SJSA1 (cell line): ENCODE measurements at regions not wholly inside any gene's neighbourhood (a gene's known extent, or its start where the extent isn't known, plus 50 kb on each side); places are given as distances from the start of the nearest gene placed in this dataset.
A peak's percentile ranks its signal among the peaks of the same experiment; 100 is the strongest.
"Not testable (repeated sequence)": the region's sequence is repeated elsewhere in the genome, so short reads cannot be mapped to it uniquely, and the experiment has no call there.

Experiments used
- DNase-seq, 2 experiments: peaks; one replicate each; pipeline ENCODE4 v3.0.0-alpha.2; 2015 to 2020; ENCODE audit warnings: low spot score in 2 of 2, low read depth in 1 of 2
- H3K27ac ChIP-seq: fragments of 250-450 bp; sonication (Bioruptor Pico); 2 replicates; pipeline ENCODE4 v1.5.1; 2020; ENCODE audit warnings: mild to moderate bottlenecking, moderate library complexity
- H3K27me3 ChIP-seq: fragments of 250-450 bp; sonication (Bioruptor Pico); replicated peaks from 2 replicates; pipeline ENCODE4 v1.5.1; 2020; ENCODE audit warnings: mild to moderate bottlenecking, moderate library complexity
- H3K36me3 ChIP-seq: fragments of 250-450 bp; sonication (Bioruptor Pico); 2 replicates; pipeline ENCODE4 v1.5.1; 2020; ENCODE audit warnings: mild to moderate bottlenecking
- H3K4me1 ChIP-seq: fragments of 250-450 bp; sonication (Bioruptor Pico); replicated peaks from 2 replicates; pipeline ENCODE4 v1.6.1; 2021; ENCODE audit warnings: mild to moderate bottlenecking
- H3K4me3 ChIP-seq: fragments of 250-450 bp; sonication (Bioruptor Pico); 2 replicates; pipeline ENCODE4 v1.5.1; 2020; ENCODE audit warnings: mild to moderate bottlenecking
- H3K9me3 ChIP-seq: fragments of 250-450 bp; sonication (Bioruptor Pico); replicated peaks from 2 replicates; pipeline ENCODE4 v1.5.1; 2020; ENCODE audit warnings: mild to moderate bottlenecking

DNA sequence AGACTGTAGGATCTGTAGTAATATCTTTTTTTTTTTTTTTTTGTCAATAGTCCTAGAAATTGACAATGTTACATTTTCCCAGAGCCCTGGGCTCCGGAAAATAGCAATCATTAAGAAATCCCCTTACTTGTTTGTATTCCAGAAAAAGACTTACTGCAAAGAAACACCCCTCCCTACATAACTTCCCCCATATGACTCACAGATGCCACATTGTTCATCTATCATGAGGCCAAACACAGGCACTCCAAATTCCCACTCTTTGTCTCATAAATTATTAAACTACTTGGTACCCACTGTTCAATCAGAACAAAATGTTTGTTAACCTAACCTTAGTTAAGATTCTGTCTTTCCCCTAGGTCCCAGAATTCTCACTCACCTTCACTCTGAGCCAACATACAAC, 53.5 kb downstream of the TEX51 start:
- no peak overlapping the region for H3K4me3 ChIP-seq
- H3K27me3 ChIP-seq = peaks cover 3% of the 10 kb centered on the region
- H3K9me3 ChIP-seq = no peaks in the 10 kb centered on the region
- no peaks in the 10 kb centered on the region for H3K36me3 ChIP-seq
- DNase-seq = no peak
- no peaks in the 10 kb centered on the region for H3K4me1 ChIP-seq
- H3K27ac ChIP-seq = no peak overlapping the region

- no peak overlapping the region for H3K27ac ChIP-seq
- H3K4me1 ChIP-seq = no peaks in the 10 kb centered on the region
- no peaks in the 10 kb centered on the region for H3K9me3 ChIP-seq
- H3K27me3 ChIP-seq = peaks cover 3% of the 10 kb centered on the region
- DNase-seq = no peak
- H3K36me3 ChIP-seq = no peaks in the 10 kb centered on the region
- H3K4me3 ChIP-seq = no peak overlapping the region
Measured at GRCh38 chr2:126953483-126953882, 54.8 kb downstream of the TEX51 start.

GRCh38 chr2:126954831-126955230, 56.1 kb downstream of the TEX51 start:
- Histone ChIP-seq H3K4me1 (no peaks in the 10 kb centered on the region), H3K27ac (no peak overlapping the region), H3K27me3 (peaks cover 3% of the 10 kb centered on the region), H3K9me3 (no peaks in the 10 kb centered on the region), H3K4me3 (no peak overlapping the region), H3K36me3 (no peaks in the 10 kb centered on the region)
- DNase-seq = no peak

DNA sequence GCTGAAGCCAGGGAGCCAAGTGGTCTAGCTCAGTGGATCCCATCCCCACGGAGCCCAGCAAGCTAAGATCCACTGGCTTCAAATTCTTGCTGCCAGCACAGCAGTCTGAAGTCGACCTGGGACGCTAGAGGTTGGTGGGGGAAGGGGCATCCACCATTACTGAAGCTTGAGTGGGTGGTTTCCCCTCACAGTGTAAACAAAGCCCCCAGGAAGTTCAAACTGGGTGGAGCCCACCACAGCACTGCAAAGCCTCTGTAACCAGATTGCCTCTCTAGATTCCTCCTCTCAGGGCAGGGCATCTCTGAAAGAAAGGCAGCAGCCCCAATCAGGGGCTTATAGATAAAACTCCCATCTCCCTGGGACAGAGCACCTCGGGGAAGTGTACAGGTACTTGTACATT, 58.1 kb downstream of the TEX51 start:
- H3K27me3 ChIP-seq, H3K4me3 ChIP-seq, DNase-seq, H3K36me3 ChIP-seq, H3K9me3 ChIP-seq, H3K27ac ChIP-seq, H3K4me1 ChIP-seq: not testable (repeated sequence)

- Histone ChIP-seq H3K9me3 (no peaks in the 10 kb centered on the region), H3K27me3 (peaks cover 9% of the 10 kb centered on the region; the same call in 1 of the 2 replicates), H3K27ac (no peak overlapping the region), H3K36me3 (no peaks in the 10 kb centered on the region), H3K4me3 (no peak overlapping the region), H3K4me1 (no peaks in the 10 kb centered on the region)
- DNase-seq = no peak
Measured at GRCh38 chr2:126963390-126963789, 64.7 kb downstream of the TEX51 start.

DNA sequence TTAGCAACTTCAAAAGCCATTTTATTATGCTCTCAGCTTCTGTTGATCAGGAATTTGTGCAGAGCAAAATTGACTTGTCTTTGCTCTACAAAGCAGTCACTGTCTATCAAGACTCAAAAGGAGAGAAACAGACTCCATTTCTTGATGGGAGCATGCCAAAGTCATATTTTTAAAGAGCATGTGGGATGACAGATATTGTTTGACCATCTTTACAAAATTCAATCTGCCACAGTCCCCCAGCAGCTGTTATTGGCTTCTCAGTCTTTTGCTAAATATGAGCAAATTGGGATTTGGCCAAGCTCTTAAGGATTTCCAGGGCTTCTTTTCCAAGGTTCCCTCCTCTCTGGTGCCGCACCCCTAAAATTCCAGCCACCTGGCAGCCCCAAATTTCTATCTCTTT, 67.9 kb downstream of the TEX51 start:
- Histone ChIP-seq H3K27me3 (peaks cover 24% of the 10 kb centered on the region), H3K4me3 (no peak overlapping the region), H3K36me3 (no peaks in the 10 kb centered on the region), H3K27ac (no peak overlapping the region), H3K9me3 (no peaks in the 10 kb centered on the region), H3K4me1 (peaks cover under 1% of the 10 kb centered on the region)
- no peak for DNase-seq

DNA sequence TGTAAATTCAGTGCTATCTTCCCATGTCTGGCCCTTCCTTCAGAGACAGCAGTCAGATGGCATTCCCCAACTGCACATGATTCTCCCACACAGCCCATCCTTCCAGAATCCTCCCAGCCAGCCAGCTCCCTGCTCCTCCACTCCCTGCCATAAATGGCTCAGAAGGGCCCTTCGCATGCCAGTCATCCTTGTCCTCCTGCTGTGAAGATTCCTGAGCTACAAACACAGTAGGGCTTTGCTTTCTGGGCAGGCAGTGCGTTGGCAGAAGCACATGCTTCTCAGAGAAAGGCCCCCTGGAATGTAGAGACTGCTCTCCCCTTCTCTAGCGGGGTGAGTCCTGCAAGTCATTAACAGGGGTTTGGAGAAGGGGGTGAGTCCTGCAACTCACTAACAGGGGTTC, 71.9 kb downstream of the TEX51 start:
- no peak for DNase-seq
- no peak overlapping the region for H3K4me3 ChIP-seq
- no peaks in the 10 kb centered on the region for H3K9me3 ChIP-seq
- no peaks in the 10 kb centered on the region for H3K36me3 ChIP-seq
- peaks cover 7% of the 10 kb centered on the region for H3K4me1 ChIP-seq
- H3K27me3 ChIP-seq = peaks cover 29% of the 10 kb centered on the region
- H3K27ac ChIP-seq = no peak overlapping the region

GRCh38 chr2:126971162-126971480, 72.4 kb downstream of the TEX51 start:
- Histone ChIP-seq H3K36me3 (no peaks in the 10 kb centered on the region), H3K9me3 (no peaks in the 10 kb centered on the region), H3K4me3 (no peak overlapping the region), H3K27ac (no peak overlapping the region), H3K27me3 (peaks cover 29% of the 10 kb centered on the region), H3K4me1 (peaks cover 7% of the 10 kb centered on the region)
- no peak for DNase-seq

DNA sequence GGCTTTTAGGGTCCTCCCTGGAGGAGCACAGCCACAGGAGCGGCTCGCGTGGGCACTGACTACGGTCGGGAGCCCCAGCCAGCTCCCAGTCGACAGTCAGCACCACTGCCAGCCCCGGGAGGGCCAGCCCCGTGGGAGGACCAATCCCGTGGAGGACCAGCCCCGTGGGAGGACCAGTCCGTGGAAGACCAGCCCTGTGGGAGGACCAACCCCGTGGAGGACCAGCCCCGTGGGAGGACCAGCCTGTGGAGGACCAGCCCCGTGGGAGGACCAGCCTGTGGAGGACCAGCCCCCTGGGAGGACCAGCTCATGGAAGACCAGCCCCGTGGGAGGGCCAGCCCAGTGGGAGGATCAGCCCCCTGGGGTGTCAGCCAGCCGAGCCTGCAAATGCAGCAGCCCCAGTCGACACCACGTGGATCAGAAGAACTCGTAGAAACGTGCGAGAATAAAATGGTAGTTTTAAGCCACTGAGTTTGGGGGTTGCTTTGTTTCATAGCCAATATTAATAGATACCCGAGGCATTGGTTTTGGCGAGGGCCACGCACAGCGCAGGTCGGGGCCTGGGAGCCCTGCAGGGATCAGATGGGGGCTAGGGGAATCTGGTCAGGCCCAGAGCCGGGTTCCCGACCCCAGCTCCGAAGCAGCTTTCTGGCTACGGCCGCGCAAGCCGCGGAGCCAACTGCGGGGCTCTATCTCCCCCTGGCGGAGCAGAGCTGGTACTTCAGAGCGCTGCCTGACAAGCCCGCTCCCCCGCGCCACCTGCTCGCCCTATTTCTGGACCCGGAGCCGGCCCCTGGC, 73.0 kb downstream of the TEX51 start:
- no peak overlapping the region for H3K27ac ChIP-seq
- peak; percentile 56 to 62 for DNase-seq
- peak overlapping the region; percentile 7; the same call in 1 of the 2 replicates for H3K4me3 ChIP-seq

GRCh38 chr2:126972279-126972626, 73.6 kb downstream of the TEX51 start:
- Histone ChIP-seq H3K27me3 (peaks cover 29% of the 10 kb centered on the region), H3K27ac (no peak overlapping the region), H3K4me1 (peaks cover 7% of the 10 kb centered on the region), H3K9me3 (no peaks in the 10 kb centered on the region), H3K36me3 (no peaks in the 10 kb centered on the region), H3K4me3 (no peak overlapping the region)
- no peak for DNase-seq

More for the DNA sequence above, 73.0 kb downstream of the TEX51 start:
- Histone ChIP-seq H3K4me1 (peaks cover 7% of the 10 kb centered on the region), H3K27me3 (peaks cover 29% of the 10 kb centered on the region), H3K36me3 (no peaks in the 10 kb centered on the region), H3K9me3 (no peaks in the 10 kb centered on the region)

- H3K36me3 ChIP-seq = no peaks in the 10 kb centered on the region
- no peak overlapping the region for H3K4me3 ChIP-seq
- DNase-seq = no peak
- H3K9me3 ChIP-seq = no peaks in the 10 kb centered on the region
- H3K27me3 ChIP-seq = peaks cover 26% of the 10 kb centered on the region
- peaks cover 7% of the 10 kb centered on the region for H3K4me1 ChIP-seq
- no peak overlapping the region for H3K27ac ChIP-seq
Measured at GRCh38 chr2:126973745-126974144, 75.1 kb downstream of the TEX51 start.

GRCh38 chr2:126975671-126976655, 77.3 kb downstream of the TEX51 start:
- H3K27ac ChIP-seq = no peak overlapping the region
- DNase-seq = no peak
- H3K4me1 ChIP-seq = peaks cover 7% of the 10 kb centered on the region
- peaks cover 15% of the 10 kb centered on the region for H3K27me3 ChIP-seq
- no peaks in the 10 kb centered on the region for H3K9me3 ChIP-seq
- H3K4me3 ChIP-seq = no peak overlapping the region
- H3K36me3 ChIP-seq = no peaks in the 10 kb centered on the region

DNA sequence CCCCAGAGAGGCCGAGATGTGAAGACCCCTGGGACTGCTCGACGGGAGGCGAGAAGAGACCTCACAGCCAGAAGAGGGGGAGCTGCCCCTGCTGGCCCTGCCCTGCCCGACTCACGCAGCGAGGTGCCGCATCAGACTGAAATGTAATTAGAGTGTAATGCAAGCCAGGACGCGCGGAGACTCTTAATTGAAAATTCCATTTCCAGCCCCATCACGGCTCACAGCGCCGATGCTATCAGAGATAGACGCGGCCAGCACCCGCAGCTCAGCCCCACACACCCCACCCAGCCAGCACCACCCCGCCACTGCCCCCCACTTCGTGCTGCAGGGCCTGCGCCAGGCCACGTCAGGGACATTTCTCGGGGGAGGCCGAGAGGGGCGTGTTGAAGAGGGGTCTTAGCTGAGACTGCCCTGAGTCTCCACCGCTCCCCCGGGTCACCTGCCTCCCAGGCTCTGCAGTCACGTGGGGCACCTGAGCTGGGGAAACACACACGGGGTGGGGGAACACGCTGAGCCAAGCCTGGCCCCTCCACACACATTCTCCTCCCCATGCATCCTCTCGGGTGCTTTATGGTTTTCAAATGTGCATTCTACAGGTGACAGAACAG, 78.1 kb downstream of the TEX51 start:
- H3K4me1 ChIP-seq = peaks cover 4% of the 10 kb centered on the region
- no peak overlapping the region for H3K27ac ChIP-seq
- peaks cover 10% of the 10 kb centered on the region; the same call in 1 of the 2 replicates for H3K27me3 ChIP-seq
- H3K36me3 ChIP-seq = no peaks in the 10 kb centered on the region
- no peak for DNase-seq
- H3K9me3 ChIP-seq = no peaks in the 10 kb centered on the region
- no peak overlapping the region for H3K4me3 ChIP-seq

- Histone ChIP-seq H3K4me1 (no peaks in the 10 kb centered on the region), H3K27ac (no peak overlapping the region), H3K9me3 (no peaks in the 10 kb centered on the region), H3K36me3 (no peaks in the 10 kb centered on the region), H3K4me3 (no peak overlapping the region), H3K27me3 (no peaks in the 10 kb centered on the region)
- no peak for DNase-seq
Measured at GRCh38 chr2:126978333-126978732, 79.6 kb downstream of the TEX51 start.
